ENCODE measurements at regions not wholly inside any gene's neighbourhood (a gene's known extent, or its start where the extent isn't known, plus 50 kb on each side); places are given as distances from the start of the nearest gene placed in this dataset.

GRCh38 chr21:41009398-41010100 is 158.4 kb upstream of the BACE2 start:
- no peaks in the 10 kb centered on the region for H3K9me3 Mint-ChIP-seq (ENCODE audit: unreplicated experiment)
- no peaks in the 10 kb centered on the region for H3K27me3 Mint-ChIP-seq (ENCODE audit: unreplicated experiment)
- no peaks in the 10 kb centered on the region for H3K36me3 Mint-ChIP-seq (ENCODE audit: unreplicated experiment)
- H3K4me1 Mint-ChIP-seq (ENCODE audit: low read depth, unreplicated experiment): peaks cover 5% of the 10 kb centered on the region
- no peak for DNase-seq
- H3K27ac Mint-ChIP-seq (ENCODE audit: unreplicated experiment): no peak overlapping the region
- no peak overlapping the region for H3K4me3 Mint-ChIP-seq (ENCODE audit: unreplicated experiment)
- TF ChIP-seq CTCF (IDR thresholded peaks at IDR 0.05; ENCODE audit: partially characterized antibody, unreplicated experiment): no peak

GRCh38 chr21:41010101-41010435 is 157.9 kb upstream of the BACE2 start:
- Mint-ChIP-seq H3K27ac (ENCODE audit: unreplicated experiment) (no peak overlapping the region), H3K27me3 (ENCODE audit: unreplicated experiment) (no peaks in the 10 kb centered on the region), H3K9me3 (ENCODE audit: unreplicated experiment) (no peaks in the 10 kb centered on the region), H3K36me3 (ENCODE audit: unreplicated experiment) (no peaks in the 10 kb centered on the region), H3K4me3 (ENCODE audit: unreplicated experiment) (no peak overlapping the region), H3K4me1 (ENCODE audit: low read depth, unreplicated experiment) (peaks cover 5% of the 10 kb centered on the region)
- DNase-seq: no peak
- no peak for TF ChIP-seq CTCF (IDR thresholded peaks at IDR 0.05; ENCODE audit: partially characterized antibody, unreplicated experiment)

GRCh38 chr21:41011098-41011731 is 156.7 kb upstream of the BACE2 start:
- no peaks in the 10 kb centered on the region for H3K27me3 Mint-ChIP-seq (ENCODE audit: unreplicated experiment)
- H3K36me3 Mint-ChIP-seq (ENCODE audit: unreplicated experiment): no peaks in the 10 kb centered on the region
- TF ChIP-seq CTCF (IDR thresholded peaks at IDR 0.05; ENCODE audit: partially characterized antibody, unreplicated experiment): no peak

GRCh38 chr21:41011951-41012366 is 156.0 kb upstream of the BACE2 start:
- Mint-ChIP-seq H3K4me1 (ENCODE audit: low read depth, unreplicated experiment) (peaks cover 5% of the 10 kb centered on the region), H3K36me3 (ENCODE audit: unreplicated experiment) (no peaks in the 10 kb centered on the region), H3K27me3 (ENCODE audit: unreplicated experiment) (no peaks in the 10 kb centered on the region), H3K4me3 (ENCODE audit: unreplicated experiment) (no peak overlapping the region), H3K9me3 (ENCODE audit: unreplicated experiment) (no peaks in the 10 kb centered on the region), H3K27ac (ENCODE audit: unreplicated experiment) (no peak overlapping the region)
- no peak for DNase-seq
- TF ChIP-seq CTCF (IDR thresholded peaks at IDR 0.05; ENCODE audit: partially characterized antibody, unreplicated experiment): no peak

More at GRCh38 chr21:41011098-41011731, 156.7 kb upstream of the BACE2 start:
- peak overlapping the region; percentile 11 for H3K4me3 Mint-ChIP-seq (ENCODE audit: unreplicated experiment)
- H3K4me1 Mint-ChIP-seq (ENCODE audit: low read depth, unreplicated experiment): peaks cover 5% of the 10 kb centered on the region
- no peak for DNase-seq
- no peaks in the 10 kb centered on the region for H3K9me3 Mint-ChIP-seq (ENCODE audit: unreplicated experiment)
- no peak overlapping the region for H3K27ac Mint-ChIP-seq (ENCODE audit: unreplicated experiment)

- Mint-ChIP-seq H3K27ac (ENCODE audit: unreplicated experiment) (no peak overlapping the region), H3K27me3 (ENCODE audit: unreplicated experiment) (peaks cover under 1% of the 10 kb centered on the region), H3K4me1 (ENCODE audit: low read depth, unreplicated experiment) (peaks cover 5% of the 10 kb centered on the region), H3K4me3 (ENCODE audit: unreplicated experiment) (no peak overlapping the region), H3K36me3 (ENCODE audit: unreplicated experiment) (no peaks in the 10 kb centered on the region), H3K9me3 (ENCODE audit: unreplicated experiment) (no peaks in the 10 kb centered on the region)
- no peak for DNase-seq
- TF ChIP-seq CTCF (IDR thresholded peaks at IDR 0.05; ENCODE audit: partially characterized antibody, unreplicated experiment): no peak
Measured at GRCh38 chr21:41012425-41012824, 155.5 kb upstream of the BACE2 start.
